Activated naive CD4-positive, alpha-beta T cell (primary cell): ENCODE measurements at regions not wholly inside any gene's neighbourhood (a gene's known extent, or its start where the extent isn't known, plus 50 kb on each side); places are given as distances from the start of the nearest gene placed in this dataset.

ENCODE experiments used
- DNase-seq, 4 experiments: peaks; one replicate each; lab custom pipeline; 2025; lab: John Stamatoyannopoulos, UW

DNA sequence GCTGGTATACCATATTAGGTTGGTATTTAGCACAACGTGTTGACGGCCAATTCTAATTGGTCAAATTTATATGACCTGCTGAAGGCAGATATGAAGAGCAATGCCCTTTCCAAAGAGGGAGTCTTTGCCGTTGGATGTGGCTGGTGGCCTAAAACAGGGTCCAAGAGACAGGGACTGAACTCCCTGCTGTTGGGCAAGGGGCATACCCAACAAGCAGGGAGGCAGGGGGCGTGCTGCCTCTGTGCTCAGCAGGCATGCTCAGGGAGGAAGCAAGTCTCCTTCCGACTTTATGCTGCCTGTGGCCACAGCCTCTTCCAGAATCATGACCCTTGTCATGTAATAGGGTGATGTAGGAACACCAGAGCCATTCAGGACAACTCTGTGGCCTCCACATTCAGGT is 167.7 kb upstream of the NPVF start:
- no peak for DNase-seq

DNA sequence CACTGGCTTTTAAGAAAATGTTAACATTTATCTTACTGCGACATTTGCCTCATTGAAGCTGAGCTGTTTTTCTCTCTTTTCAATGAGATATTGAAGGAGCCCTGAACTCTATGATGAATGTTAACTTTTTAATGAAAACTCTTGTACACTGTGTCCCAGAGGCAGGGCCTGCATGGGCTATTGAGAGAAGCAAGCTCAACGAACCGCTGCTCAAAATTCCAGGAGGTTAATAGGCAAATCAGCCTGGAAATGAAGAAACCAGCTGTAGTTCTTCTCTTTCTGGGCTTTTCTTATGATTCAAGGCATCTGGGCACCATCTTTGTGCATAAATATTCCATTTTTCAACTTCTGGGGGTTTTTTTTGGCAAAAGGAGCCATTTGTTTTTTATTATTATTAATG is 168.4 kb upstream of the NPVF start:
- no peak for DNase-seq

DNA sequence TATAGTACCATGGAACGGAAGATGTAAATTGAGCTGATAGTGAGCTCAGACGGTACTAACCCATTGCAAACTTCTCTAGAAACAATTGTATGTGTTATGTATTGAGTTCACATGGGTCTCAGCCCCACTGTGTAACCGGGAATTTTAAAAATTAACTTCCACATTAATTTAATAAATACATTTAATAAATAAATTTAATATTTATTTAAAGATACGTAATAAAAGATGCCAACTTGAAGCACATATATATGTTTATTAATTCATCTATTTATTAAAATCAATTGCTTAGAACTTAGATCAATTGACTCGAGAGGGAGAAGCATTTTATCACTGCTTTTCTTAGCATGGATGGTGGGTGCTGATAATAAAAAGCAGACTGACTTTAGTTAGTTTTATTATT is 170.1 kb upstream of the NPVF start:
- DNase-seq, result no peak

DNA sequence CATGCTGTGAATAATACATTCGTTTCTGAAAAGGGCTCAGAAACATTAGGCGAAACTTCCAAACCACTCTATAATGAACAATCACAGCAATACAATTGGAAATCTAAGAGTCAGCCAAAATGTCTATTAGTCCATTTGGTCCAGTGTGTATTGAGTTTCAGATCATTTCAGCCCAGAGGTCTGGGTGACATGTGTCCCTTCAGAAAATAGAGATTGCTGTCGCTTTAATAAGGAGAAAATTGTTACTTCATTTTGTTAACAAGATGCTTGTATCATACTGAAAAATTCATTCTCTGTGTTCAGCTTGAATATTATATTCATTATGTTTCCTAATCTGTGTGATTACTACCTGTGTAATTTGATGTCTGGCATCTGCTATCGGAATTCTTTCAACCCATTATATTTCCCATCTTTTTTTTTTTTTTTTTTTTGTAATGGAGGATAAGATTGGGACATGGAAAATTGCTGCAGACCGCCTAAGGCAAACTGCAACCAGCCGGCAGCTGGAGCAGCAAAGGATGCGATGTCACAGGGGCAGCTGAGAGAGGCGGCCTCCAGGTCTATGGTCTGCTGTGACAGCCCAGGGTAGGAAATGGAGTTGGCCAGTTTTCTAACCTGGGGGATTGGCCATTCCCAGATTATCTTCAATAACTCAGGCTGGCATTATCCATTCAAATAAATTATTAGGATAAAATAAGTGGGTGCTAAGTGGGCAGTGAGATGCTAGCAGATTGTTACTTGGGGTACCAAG is 170.9 kb upstream of the NPVF start:
- no peak for DNase-seq

DNA sequence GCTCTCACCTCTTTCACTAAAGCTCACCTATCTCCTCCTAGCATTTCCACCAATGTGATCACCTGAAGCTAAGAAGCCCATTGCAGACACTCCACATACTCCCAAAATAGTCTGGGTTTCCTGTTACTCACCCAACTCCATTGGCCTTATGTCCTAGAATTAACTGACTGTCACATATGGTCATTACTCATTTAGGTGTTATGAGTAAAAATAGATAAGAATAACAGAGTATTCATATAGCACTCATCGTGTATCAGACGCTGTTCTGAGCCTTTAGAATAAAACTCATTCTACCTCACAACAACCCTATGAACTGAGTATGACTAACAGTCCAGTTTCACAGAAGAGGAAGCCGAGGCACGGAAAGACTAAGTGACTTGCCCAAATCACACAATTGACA is 174.2 kb upstream of the NPVF start:
- DNase-seq, result no peak

DNA sequence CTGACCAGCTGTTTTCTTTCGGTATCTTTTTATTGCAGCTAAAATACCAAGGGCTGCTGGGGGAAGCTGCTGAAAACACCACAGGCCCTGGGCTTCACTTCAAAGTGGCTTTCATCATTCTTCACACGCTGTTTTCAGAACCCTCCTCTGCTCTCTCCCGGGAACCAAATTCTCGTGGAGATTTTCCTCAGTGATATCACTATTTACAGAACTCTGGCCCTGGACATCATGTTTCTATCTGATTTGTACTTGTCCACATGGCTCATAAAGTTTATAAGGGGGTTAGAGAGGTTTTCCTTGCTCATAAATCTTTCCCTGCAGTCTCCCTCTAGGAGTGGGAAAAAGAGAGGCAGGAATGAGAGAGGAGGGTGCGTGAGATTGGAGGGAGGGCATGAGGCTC is 177.4 kb upstream of the NPVF start:
- DNase-seq, result no peak

DNA sequence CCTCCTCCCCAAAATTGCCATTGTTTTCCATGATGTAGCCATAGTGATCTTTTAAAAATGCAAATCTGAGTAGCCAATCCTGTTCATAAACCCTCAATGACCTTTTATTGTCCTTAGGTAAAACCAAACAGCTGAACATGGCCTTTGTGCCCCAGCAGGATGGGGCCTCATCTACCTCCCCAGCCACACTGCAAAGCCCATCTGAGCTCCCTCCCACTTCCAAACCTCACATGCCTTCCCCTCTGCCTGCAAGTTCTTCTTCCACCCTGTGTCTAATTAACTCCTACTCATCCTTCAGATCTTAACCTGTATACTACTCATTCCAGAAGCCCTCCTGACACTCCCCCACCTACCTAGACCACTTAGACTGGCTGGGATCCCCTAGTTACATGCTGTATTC is 178.8 kb upstream of the NPVF start:
- no peak for DNase-seq

DNA sequence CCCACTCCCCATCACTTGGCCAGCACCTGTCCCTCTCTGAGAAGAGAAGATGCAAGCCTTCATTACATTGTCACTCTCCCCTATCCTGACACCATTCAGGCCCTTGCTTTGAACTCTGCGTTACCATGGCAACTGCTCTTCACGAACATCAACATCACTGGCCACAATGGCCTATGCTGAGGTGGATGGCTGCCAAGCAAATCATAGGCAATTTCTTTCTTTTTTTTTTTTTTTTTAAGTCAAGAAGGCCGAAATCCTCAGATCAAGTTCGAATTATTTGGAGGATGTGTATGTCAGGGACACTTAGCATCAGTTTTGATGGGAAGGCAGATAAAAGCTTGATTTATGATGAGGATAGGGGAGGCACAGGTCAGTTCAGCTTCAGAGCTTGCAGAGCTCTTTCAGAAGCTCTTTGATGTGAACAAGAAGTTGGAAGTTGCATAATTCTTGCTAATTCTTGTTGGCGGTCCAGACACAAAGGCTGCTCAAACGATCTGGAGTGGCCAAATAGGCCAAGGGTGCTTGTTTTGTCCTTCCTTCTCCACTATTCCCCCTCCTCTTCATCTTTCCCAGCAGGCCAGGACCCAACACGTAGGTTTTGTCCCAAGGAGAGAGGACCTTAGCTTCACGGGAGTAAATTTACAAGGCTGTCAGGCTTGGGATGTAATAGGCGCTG is 179.9 kb upstream of the NPVF start:
- DNase-seq, result no peak

DNA sequence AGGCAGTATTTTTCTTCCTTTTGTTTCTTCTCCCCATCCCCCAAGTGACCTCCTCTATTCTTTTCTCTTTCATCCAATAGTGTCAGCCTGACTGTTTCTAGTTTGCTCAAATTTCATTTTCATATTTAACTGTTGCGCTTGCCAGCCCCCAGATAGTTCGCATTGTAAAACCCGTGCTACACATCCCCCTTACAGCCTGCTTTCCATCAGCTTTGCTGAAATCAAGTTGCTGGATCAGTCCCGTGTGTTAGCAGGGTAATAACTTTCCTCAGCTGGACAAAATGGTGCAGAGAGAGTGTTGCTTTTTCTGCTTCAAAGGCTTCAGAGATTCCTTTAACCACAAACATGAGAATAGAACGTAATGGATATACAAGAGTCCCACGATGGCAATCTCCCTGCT is 180.6 kb upstream of the NPVF start:
- no peak for DNase-seq

DNA sequence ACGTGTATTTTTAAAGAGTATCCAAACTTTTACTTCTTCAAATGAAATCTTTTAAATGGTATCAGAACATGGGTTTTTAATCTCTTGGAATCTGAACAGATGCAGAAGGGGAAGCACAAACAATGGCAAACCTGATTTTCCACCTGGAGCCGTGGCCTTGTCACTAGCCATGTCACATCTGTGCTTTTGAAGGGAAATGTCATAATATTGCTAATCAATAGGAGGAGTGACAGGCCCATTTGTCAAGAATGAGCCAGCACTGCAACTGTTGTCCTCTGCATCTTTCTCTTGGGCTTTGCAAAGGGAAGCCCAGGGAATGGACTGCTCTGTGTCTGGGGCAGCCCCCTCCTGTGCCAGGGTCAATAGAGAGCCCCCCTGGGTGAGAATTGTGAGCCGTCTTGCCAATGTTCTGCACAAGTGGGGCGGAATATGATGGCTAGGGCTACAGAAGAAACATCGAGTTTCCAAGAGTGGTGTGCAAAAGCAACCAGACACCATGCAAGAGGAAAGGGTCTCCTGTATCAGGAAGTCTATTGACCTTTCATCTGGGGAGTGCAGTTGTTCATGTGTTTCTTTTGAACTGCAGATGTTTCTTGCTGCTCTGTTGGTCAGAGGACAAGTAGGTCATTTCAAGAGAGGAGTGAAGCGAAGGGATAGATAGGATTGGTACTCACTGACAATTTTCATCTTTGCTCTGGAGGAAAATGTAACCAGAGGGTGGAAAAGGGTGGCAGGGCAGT is 181.8 kb upstream of the NPVF start:
- DNase-seq, result no peak

DNA sequence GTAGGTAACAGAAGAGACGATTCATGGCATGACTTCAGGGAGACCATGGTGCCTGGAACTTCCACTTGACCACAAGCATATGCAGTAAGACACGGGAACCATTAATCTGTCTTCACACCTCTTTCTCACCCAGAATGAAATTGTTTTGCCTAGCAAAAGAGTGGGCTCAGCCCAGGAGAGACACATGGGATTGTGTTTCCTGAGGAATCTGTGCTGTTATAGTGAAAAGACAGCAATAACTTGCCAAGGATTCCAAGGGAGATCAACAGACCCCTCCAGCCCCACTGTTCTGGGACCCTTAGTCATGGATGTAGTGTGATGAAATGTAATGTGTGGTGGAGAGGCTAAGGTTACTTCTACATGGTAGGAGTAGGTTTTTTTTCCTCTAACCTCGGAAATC is 192.5 kb upstream of the NPVF start:
- no peak for DNase-seq

DNA sequence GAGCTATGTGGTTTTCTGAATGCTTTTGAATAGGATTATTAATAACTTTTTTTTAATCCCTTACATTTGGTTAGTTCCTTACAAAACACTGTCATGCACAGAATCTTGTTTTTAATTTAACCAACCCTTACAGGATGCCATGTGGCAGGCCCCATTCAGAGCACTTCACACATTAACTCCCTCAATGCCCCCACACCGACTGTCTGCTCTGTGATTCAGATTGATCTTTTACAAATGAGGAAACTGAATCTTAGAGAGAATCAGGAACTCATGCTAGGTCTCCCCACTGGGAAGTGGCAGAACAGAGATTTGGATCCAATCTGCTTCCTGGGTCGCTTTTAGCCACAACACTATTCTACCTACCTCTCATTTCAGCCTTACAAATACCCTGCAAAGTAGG is 195.8 kb upstream of the NPVF start:
- no peak for DNase-seq

DNA sequence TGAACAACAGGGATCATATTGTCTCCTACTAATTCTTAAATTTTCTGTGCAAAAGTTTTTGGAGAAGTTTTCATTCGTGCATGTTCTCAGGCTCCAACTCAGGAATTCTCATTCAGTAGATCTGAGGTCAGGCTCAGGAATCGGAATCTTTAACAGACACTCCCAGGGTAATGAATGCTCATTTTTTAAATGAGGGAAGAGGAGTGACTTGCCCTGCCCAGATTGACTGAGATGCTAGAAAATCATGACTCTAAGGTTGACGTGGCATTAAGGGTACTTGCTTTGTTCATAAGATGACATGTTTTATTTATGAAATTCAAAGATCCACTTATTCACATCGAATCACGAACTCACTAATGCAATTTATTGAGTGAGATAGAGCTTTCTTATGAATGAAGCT is 196.6 kb upstream of the NPVF start:
- no peak for DNase-seq

DNA sequence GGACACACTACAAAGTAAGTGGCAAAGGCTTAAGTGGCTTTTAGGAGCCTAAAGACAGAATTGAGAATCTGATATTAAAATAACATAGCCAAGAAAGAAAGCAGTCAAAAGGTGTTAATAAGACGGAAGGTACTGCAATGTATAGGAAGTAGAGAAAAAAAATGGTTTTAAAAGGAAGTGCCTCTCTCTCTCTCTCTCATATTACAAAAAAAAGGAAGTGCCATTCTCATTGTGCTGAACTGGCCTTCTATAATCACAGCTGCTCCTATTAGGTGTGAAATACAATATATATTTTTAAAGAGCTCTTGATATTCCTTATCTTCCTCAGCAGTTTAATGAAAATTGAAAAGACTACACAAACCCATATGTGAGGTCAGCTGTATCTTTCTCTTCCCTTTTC is 199.4 kb upstream of the NPVF start:
- DNase-seq, result no peak

DNA sequence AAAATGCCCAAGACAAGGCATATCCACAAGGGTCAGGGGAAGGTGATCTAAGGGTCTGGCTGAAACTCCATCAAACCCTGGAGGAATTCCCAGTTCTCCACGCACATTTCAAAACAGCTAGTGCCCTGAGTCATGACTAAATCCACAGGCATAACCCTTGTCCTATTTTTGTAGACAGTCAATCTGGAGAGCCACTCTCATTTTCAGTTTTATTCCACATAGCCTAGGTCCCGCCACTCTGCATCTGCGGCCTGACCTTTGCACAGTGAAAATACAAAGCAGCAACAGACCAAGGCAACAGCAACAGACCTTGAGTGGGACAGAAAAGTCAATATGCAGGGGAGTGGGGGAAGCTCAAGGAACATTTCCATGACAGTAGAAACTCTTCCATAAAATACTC is 201.4 kb upstream of the NPVF start:
- DNase-seq, result no peak

DNA sequence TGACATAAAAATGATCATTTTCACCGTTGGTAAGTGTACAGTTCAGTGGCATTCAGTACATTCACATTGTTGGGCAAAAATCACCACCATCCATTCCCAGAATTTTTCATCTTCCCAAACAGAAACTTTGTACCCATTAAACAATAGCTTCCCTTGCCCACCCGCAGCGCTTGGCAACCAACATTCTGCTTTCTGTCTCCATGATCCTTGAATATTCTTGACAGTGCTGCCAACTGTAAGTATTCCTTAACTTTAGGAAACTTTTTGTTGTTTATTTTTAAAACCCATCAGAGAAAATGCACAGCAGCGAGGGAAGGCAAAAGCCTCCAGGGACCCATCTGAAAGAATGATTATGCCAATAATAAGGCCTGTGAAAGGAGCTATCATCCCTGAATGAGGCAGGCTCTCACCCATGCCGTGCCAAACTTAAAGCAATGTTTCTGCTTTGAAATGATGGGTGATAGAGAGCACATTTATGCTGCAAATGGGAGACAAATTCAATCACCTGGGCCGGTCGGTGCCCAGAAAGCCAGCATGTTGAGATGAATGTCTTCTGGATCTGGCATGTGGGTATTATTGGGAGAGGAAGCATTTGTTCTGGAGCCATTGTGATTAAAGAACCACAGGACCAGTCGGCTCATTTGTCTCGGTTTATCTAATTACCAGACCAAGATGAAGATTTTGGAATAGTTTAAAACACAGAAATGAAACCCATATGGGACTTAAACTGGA is 202.1 kb upstream of the NPVF start:
- DNase-seq, result no peak

DNA sequence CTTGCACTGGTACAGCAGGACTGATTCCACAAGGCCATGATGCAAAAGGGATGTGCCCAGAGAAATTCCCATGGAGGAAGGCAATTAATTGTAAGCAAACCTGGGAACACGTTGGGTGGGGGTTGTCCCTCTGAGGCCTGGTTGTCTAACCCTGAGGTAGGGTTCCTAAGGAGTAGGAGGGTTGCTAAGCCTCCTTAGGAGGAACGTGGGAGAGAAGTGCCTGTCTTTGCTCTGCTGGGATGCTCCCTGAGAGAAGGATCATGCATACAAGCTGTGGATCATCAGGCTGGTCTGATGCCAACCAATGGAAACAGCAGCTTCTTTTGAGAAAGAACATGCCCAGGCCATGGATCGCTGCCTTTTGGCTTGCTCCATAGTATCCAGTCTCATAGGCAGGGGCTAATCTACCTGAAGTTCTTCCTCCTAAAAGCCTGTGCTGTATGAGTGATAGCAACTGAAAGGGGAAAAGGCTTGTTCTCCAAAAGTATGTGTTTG is 203.7 kb upstream of the NPVF start:
- no peak for DNase-seq

DNA sequence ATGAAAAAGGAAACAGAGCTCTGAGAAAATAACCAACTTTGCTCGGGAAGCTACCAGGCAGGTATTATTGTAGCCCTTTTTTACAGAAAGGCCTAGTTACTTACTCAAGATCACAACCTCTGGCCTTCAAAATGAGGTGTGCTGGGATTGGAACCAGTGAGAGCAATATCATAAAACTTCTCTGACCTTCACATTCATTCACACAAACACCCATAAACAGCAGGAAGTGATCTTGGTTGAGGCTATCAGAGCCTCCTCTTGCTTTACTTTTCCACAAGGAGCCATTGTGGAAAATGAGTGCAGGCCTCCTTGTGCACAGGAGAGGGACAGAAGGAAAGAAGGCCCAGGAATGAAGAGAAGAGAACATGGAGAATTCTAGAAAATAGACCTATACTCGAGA is 204.5 kb upstream of the NPVF start:
- no peak for DNase-seq

DNA sequence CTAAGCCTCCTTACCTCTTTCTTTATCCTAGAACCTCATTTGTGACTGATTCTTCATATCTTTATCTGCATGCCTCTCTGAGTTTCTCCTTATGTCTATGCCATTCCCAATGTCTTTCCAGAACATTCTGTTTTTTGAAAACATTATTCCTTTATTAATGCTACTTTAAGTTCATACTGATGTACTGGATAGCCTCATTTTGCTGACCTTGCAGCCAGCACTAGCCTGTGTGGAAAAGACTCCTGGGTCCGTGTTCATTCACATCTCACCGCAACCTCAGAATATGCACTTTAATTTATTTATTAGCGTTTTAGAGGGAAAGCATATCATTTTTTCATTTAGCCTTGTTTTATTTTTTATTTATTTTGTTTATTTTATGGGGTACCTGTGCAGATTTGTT is 208.1 kb upstream of the NPVF start:
- DNase-seq, result no peak

DNA sequence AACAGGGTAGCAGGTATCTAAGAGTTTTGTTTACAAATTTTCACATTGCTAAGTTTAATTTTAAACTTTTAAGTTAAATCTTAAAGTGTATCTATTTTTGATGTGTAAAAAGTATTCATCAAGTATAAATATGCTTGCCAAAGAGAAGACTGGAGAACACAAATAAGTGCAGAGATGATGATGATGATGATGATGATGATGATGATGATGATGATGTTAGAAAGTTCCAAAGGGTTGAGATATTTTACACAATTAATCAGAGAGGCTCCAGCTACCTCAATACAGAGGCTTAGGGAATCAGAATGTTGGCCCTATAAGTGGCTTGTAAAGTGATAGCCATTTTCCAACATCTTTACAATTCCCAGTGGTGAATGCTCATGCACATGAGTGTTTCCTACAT is 209.0 kb upstream of the NPVF start:
- no peak for DNase-seq

DNA sequence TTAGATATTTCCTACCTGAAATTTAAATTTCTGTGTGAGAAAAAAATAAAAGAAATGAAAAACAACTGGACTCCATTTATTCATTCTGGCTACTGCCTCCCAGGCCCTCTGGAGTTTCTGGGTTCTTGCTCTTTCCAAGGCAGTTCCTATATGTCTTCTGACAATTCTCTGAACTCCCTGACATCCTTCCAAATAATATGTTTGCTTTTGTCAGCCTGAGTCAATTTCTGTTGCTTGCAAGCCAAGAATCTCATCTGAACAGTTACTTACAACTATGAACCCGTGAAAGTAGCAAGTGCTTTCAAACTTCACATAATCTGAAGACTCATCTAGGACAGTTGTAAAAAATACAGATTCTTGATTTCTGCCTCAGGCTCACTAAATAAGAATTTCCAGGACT is 216.7 kb upstream of the NPVF start:
- no peak for DNase-seq

DNA sequence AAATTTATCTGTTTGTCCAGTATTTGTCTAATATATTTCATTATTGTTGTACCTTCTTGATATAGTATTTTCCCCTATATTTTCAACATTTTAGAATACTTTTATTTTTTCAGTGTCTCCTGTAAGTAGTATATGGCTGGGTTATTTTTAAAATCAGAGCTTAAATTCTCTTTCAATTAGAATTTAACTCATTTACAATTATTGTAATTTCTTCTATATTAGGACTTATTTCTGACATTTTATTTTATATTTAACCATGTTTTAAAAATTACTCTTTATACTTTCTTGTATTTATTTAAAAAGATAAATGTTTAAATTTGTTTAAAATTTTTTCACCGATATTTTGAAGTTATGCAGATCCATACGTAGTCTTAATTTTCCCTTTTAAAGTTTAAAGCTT is 220.0 kb upstream of the NPVF start:
- DNase-seq, result no peak

DNA sequence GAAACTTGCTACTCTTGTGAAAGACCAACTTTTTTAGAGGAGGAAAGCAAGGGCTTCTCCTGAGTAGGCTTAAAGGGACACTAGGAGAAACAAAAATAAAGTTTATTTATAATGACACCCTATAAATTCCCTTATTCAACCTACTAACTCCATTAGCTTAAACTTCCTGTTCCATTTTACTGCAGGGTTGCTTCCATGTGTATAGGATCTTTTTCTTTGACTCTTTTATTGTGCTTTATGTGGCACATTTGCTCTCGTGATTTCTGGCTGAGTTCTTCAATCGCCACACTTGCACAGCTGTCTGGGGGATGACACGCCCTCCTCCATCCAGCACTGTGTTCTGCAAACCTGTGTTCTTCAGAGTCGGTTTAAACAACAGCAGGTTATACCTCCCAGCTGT is 225.7 kb upstream of the NPVF start:
- DNase-seq, result no peak
